AG04449 (cell line): ENCODE measurements at regions not wholly inside any gene's neighbourhood (a gene's known extent, or its start where the extent isn't known, plus 50 kb on each side); places are given as distances from the start of the nearest gene placed in this dataset.

Experiments used
- CTCF ChIA-PET: fragments of 350-600 bp; formaldehyde crosslinking; extraction: SDS; loops from one replicate; lab custom pipeline; 2021; ENCODE audit warnings: antibody characterized with exemption; lab: Yijun Ruan, JAX
- POLR2A ChIA-PET: fragments of 400-600, 350-600 bp; formaldehyde crosslinking; extraction: SDS; loops from one replicate; lab custom pipeline; 2020; ENCODE audit warnings: antibody characterized with exemption, inconsistent platforms; lab: Yijun Ruan, JAX
- DNase-seq: peaks from one replicate; pipeline ENCODE4 v3.0.0-alpha.2; 2010; ENCODE audit warnings: low read depth, low spot score
- H3K4me3 ChIP-seq: 2 replicates; pipeline ENCODE4 v1.5.1; 2011; ENCODE audit warnings: low read depth, mild to moderate bottlenecking, control low read depth, low read length
- CTCF ChIP-seq: IDR thresholded peaks from one replicate; pipeline ENCODE4 v1.5.1; 2011; ENCODE audit warnings: mild to moderate bottlenecking, moderate library complexity, low read length, control low read depth, inconsistent platforms; ENCODE audit not compliant: insufficient read depth; ENCODE audit errors: missing control alignments

GRCh38 chr2:102084651-102085050 is 57.9 kb upstream of the IL1R1 start:
- ChIA-PET POLR2A (no interaction called here), CTCF (interaction anchor here (1.7 kb wide), 1 partner anchor 155 kb away, joined by 5 read pairs; no protein-coding TSS in a partner anchor)
- no peak for DNase-seq
- H3K4me3 ChIP-seq = no peak overlapping the region
- no peak for TF ChIP-seq CTCF

- POLR2A ChIA-PET = interaction anchor here (1.4 kb wide), 1 partner anchor 20 kb away, joined by 4 read pairs; no protein-coding TSS in a partner anchor
- TF ChIP-seq CTCF = no peak
- DNase-seq = no peak
- CTCF ChIA-PET = no interaction called here
- H3K4me3 ChIP-seq = no peak overlapping the region
Observed at GRCh38 chr2:102085238-102085637, 57.3 kb upstream of the IL1R1 start.

GRCh38 chr2:102086150-102086872 is 56.2 kb upstream of the IL1R1 start:
- POLR2A ChIA-PET = interaction anchor here (1.4 kb wide), 1 partner anchor 22 kb away, joined by 4 read pairs; no protein-coding TSS in a partner anchor
- TF ChIP-seq CTCF = no peak
- H3K4me3 ChIP-seq = no peak overlapping the region
- no peak for DNase-seq
- CTCF ChIA-PET = interaction anchor here (1.4 kb wide), 1 partner anchor 66 kb away, joined by 3 read pairs; no protein-coding TSS in a partner anchor

- no peak overlapping the region for H3K4me3 ChIP-seq
- CTCF ChIA-PET = no interaction called here
- no peak for TF ChIP-seq CTCF
- DNase-seq = no peak
- POLR2A ChIA-PET = no interaction called here
Observed at GRCh38 chr2:102091121-102091520, 51.4 kb upstream of the IL1R1 start.

- ChIA-PET POLR2A (no interaction called here), CTCF (interaction anchor here (1.0 to 1.5 kb wide), 4 partner anchors 9 to 148 kb away, joined by 3 to 4 read pairs (median 3); no protein-coding TSS in a partner anchor)
- no peak overlapping the region for H3K4me3 ChIP-seq
- no peak for TF ChIP-seq CTCF
- DNase-seq = no peak
Observed at GRCh38 chr2:102091908-102092307, 50.6 kb upstream of the IL1R1 start.

GRCh38 chr2:102092535-102092934 is 50.0 kb upstream of the IL1R1 start:
- no peak for DNase-seq
- ChIA-PET CTCF (interaction anchor here (1.0 to 1.5 kb wide), 4 partner anchors 9 to 147 kb away, joined by 3 to 4 read pairs (median 3); no protein-coding TSS in a partner anchor), POLR2A (no interaction called here)
- TF ChIP-seq CTCF = no peak
- no peak overlapping the region for H3K4me3 ChIP-seq
